ENCODE measurements at regions not wholly inside any gene's neighbourhood (a gene's known extent, or its start where the extent isn't known, plus 50 kb on each side); places are given as distances from the start of the nearest gene placed in this dataset.

DNA sequence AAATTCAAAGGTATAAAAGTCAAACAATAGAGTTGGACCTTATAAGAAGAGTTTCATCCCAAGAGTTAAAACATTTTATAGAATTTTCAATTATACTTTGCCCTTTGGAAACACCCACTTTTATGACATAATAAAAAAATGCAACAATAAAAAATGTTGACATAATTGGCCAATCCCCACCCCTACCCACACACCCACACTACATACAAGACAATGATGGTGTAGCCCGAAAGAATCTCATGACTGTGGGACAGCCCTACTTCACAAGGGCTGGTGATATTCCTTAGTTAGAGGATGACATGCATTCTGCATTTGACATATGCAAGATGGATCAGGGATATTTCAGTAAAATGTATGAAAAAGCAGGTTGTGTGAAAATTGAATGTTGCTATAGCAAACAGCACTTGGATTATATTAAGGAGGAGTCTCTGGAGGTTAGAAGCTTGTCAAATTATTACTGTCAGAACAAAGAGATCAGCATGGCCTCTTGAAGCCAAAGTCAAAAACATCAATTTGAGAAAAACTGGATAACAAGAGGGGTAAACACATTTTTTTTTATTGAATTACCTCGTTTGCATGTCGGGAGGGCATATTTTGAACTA is 133.0 kb upstream of the SAMSN1 start:
- no peaks in the 10 kb centered on the region for H3K9me2 ChIP-seq
- H3K4me3 ChIP-seq (ENCODE audit: low read depth in 2 of 2, low read length in 1 of 2) = no peak overlapping the region
- DNase-seq = no peak
- WGBS (ENCODE audit: low lambda C conversion rate) = 0% methylated on average over 3 of the region's 3 CpGs
- POLR2A ChIA-PET = no interaction called here
- no peaks in the 10 kb centered on the region for H3K79me2 ChIP-seq (ENCODE audit: insufficient read depth)
- no peak overlapping the region for H3K9ac ChIP-seq
- H3K9me3 ChIP-seq = no peaks in the 10 kb centered on the region
- no peak overlapping the region for H3K27ac ChIP-seq (ENCODE audit: low read depth in 2 of 2, low read length in 1 of 2)
- no peak overlapping the region for H3K4me2 ChIP-seq
- H3K4me1 ChIP-seq (ENCODE audit: control insufficient read depth in 1 of 2, insufficient read depth in 2 of 2, low read depth in 1 of 2, low read length in 1 of 2) = no peaks in the 10 kb centered on the region
- no peaks in the 10 kb centered on the region for H3K27me3 ChIP-seq (ENCODE audit: insufficient read depth)
- TF ChIP-seq CTCF (IDR thresholded peaks at IDR 0.05) (no peak), RAD21 (IDR thresholded peaks at IDR 0.05; ENCODE audit: low read length) (no peak), FOXJ3 (CRISPR knock-in tag; IDR thresholded peaks at IDR 0.05) (no peak), MXI1 (IDR thresholded peaks at IDR 0.05; ENCODE audit: low read depth, low read length) (no peak), USF2 (IDR thresholded peaks at IDR 0.05; ENCODE audit: borderline replicate concordance, low read depth, low read length) (no peak), JUND (IDR thresholded peaks at IDR 0.05) (no peak), MAX (IDR thresholded peaks at IDR 0.05; ENCODE audit: low read depth) (no peak), NRF1 (IDR thresholded peaks at IDR 0.05; ENCODE audit: low read depth, low read length) (no peak), EZH2phosphoT487 (IDR thresholded peaks at IDR 0.05; ENCODE audit: borderline replicate concordance, low read depth) (no peak), RCOR1 (IDR thresholded peaks at IDR 0.05; ENCODE audit: low read length) (no peak), MEF2A (IDR thresholded peaks at IDR 0.05; ENCODE audit: borderline replicate concordance, low read depth) (no peak), FOXM1 (IDR thresholded peaks at IDR 0.05; ENCODE audit: low read depth) (no peak), POLR2AphosphoS5 (IDR thresholded peaks at IDR 0.05; ENCODE audit: low read depth, low read length) (no peak), ZBTB33 (IDR thresholded peaks at IDR 0.05; ENCODE audit: borderline replicate concordance, low read depth) (no peak), GABPA (IDR thresholded peaks at IDR 0.05; ENCODE audit: low read depth) (no peak), GATA2 (CRISPR knock-in tag; IDR thresholded peaks at IDR 0.05) (no peak), SMC3 (IDR thresholded peaks at IDR 0.05; ENCODE audit: low read depth, low read length) (no peak), TEAD4 (IDR thresholded peaks at IDR 0.05; ENCODE audit: borderline replicate concordance, insufficient read depth) (no peak)
- TF ChIP-seq, protein P1, sequence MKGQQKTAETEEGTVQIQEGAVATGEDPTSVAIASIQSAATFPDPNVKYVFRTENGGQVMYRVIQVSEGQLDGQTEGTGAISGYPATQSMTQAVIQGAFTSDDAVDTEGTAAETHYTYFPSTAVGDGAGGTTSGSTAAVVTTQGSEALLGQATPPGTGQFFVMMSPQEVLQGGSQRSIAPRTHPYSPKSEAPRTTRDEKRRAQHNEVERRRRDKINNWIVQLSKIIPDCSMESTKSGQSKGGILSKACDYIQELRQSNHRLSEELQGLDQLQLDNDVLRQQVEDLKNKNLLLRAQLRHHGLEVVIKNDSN (IDR thresholded peaks at IDR 0.05; ENCODE audit: borderline replicate concordance, low read depth) = no peak
- TF ChIP-seq, protein P2, sequence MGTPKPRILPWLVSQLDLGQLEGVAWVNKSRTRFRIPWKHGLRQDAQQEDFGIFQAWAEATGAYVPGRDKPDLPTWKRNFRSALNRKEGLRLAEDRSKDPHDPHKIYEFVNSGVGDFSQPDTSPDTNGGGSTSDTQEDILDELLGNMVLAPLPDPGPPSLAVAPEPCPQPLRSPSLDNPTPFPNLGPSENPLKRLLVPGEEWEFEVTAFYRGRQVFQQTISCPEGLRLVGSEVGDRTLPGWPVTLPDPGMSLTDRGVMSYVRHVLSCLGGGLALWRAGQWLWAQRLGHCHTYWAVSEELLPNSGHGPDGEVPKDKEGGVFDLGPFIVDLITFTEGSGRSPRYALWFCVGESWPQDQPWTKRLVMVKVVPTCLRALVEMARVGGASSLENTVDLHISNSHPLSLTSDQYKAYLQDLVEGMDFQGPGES (IDR thresholded peaks at IDR 0.05; ENCODE audit: low read depth, low read length) = no peak
- no peaks in the 10 kb centered on the region for H4K20me1 ChIP-seq (ENCODE audit: insufficient read depth)
- no peaks in the 10 kb centered on the region for H3K36me3 ChIP-seq (replicated peaks in 1 of 2; ENCODE audit: control insufficient read depth in 1 of 2, insufficient read depth in 2 of 2, low read length in 1 of 2)
- H3F3A ChIP-seq (replicated peaks; ENCODE audit: insufficient read depth) = no peaks in the 10 kb centered on the region
- H2AFZ ChIP-seq (ENCODE audit: low read depth) = no peak overlapping the region
- CTCF ChIA-PET = no interaction called here

All from SK-N-SH (cell line).